ENCODE measurements at regions not wholly inside any gene's neighbourhood (a gene's known extent, or its start where the extent isn't known, plus 50 kb on each side); places are given as distances from the start of the nearest gene placed in this dataset.
"Not testable (repeated sequence)": the region's sequence is repeated elsewhere in the genome, so short reads cannot be mapped to it uniquely, and the experiment has no call there.

DNA sequence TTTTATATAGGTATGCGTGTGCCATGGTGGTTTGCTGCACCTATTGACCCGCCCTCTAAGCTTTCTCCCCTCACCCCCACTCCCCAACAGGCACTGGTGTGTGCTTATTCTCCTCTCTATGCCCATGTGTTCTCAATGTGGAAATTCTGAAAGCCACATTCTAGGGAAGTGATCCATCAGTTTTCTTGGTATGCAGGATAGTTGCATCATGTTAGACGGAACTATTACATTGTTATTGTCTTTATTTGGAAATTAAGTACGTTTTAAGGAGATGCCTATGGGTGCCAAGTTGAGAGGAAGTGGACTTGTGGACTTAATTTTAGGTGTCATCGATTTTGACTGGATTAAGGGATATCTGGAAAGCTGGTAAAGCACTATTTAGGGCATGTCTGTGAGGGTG, 204.6 kb downstream of the RBM46 start:
- H3K9me2 ChIP-seq (replicated peaks; ENCODE audit: low read depth, low read length), result no peaks in the 10 kb centered on the region
- H3K36me3 ChIP-seq (ENCODE audit: insufficient read depth, low read length), result no peaks in the 10 kb centered on the region
- H3F3A ChIP-seq (ENCODE audit: low read depth), result no peaks in the 10 kb centered on the region
- no peaks in the 10 kb centered on the region for H3K27me3 ChIP-seq (ENCODE audit: insufficient read depth, low read length, poor library complexity, severe bottlenecking)
- H3K4me2 ChIP-seq (ENCODE audit: low read depth, low read length, poor library complexity, severe bottlenecking), result no peak overlapping the region
- no peak for TF ChIP-seq EZH2phosphoT487 (IDR thresholded peaks at IDR 0.05; ENCODE audit: borderline replicate concordance)
- TF ChIP-seq, protein P1, sequence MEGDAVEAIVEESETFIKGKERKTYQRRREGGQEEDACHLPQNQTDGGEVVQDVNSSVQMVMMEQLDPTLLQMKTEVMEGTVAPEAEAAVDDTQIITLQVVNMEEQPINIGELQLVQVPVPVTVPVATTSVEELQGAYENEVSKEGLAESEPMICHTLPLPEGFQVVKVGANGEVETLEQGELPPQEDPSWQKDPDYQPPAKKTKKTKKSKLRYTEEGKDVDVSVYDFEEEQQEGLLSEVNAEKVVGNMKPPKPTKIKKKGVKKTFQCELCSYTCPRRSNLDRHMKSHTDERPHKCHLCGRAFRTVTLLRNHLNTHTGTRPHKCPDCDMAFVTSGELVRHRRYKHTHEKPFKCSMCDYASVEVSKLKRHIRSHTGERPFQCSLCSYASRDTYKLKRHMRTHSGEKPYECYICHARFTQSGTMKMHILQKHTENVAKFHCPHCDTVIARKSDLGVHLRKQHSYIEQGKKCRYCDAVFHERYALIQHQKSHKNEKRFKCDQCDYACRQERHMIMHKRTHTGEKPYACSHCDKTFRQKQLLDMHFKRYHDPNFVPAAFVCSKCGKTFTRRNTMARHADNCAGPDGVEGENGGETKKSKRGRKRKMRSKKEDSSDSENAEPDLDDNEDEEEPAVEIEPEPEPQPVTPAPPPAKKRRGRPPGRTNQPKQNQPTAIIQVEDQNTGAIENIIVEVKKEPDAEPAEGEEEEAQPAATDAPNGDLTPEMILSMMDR (conservative IDR thresholded peaks at IDR 0.05; ENCODE audit: low read length), result no peak
- no peaks in the 10 kb centered on the region for H4K20me1 ChIP-seq (ENCODE audit: insufficient read depth, low read length, poor library complexity, severe bottlenecking)
- no peaks in the 10 kb centered on the region for H3K79me2 ChIP-seq (ENCODE audit: insufficient read depth, low read length)
- H3K9ac ChIP-seq (ENCODE audit: low read depth, low read length, poor library complexity, severe bottlenecking), result no peak overlapping the region
- no peaks in the 10 kb centered on the region for H3K4me1 ChIP-seq (ENCODE audit: insufficient read depth, low read length, poor library complexity, severe bottlenecking)
- no peaks in the 10 kb centered on the region for H3K9me3 ChIP-seq (ENCODE audit: insufficient read depth, low read depth, low read length)
- H2AFZ ChIP-seq (ENCODE audit: low read length), result no peak overlapping the region
- H3K4me3 ChIP-seq (ENCODE audit: low read length, poor library complexity, severe bottlenecking), result no peak overlapping the region

DNA sequence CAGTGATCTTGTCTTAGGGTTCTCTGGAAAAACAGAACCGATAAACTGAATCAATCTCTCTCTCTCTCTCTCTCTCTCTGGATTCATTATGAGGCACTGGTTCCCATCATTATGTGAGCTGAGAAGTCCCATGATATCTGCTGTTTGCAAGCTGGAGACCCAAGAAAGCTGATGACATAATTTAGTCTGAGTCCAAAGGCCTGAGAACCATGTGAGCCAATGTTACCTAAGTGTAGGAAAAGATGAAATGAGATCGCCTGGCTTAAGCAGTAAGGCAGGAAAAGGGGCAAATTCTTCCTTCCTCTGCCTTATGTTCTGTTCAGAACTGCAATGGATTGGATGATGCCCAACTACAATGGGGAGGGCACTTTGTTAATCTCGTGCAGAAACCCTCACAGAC, 207.4 kb downstream of the RBM46 start:
- Histone ChIP-seq H3K27me3 (ENCODE audit: insufficient read depth, low read length, poor library complexity, severe bottlenecking) (no peaks in the 10 kb centered on the region), H3K9ac (ENCODE audit: low read depth, low read length, poor library complexity, severe bottlenecking) (no peak overlapping the region), H3F3A (ENCODE audit: low read depth) (no peaks in the 10 kb centered on the region), H3K9me3 (ENCODE audit: insufficient read depth, low read depth, low read length) (no peaks in the 10 kb centered on the region), H2AFZ (ENCODE audit: low read length) (no peak overlapping the region), H3K9me2 (replicated peaks; ENCODE audit: low read depth, low read length) (no peaks in the 10 kb centered on the region), H4K20me1 (ENCODE audit: insufficient read depth, low read length, poor library complexity, severe bottlenecking) (no peaks in the 10 kb centered on the region), H3K79me2 (ENCODE audit: insufficient read depth, low read length) (no peaks in the 10 kb centered on the region), H3K4me1 (ENCODE audit: insufficient read depth, low read length, poor library complexity, severe bottlenecking) (no peaks in the 10 kb centered on the region), H3K4me3 (ENCODE audit: low read length, poor library complexity, severe bottlenecking) (no peak overlapping the region), H3K4me2 (ENCODE audit: low read depth, low read length, poor library complexity, severe bottlenecking) (no peak overlapping the region), H3K36me3 (ENCODE audit: insufficient read depth, low read length) (no peaks in the 10 kb centered on the region)
- no peak for TF ChIP-seq EZH2phosphoT487 (IDR thresholded peaks at IDR 0.05; ENCODE audit: borderline replicate concordance)
- TF ChIP-seq, protein P1 (conservative IDR thresholded peaks at IDR 0.05; ENCODE audit: low read length), result no peak

DNA sequence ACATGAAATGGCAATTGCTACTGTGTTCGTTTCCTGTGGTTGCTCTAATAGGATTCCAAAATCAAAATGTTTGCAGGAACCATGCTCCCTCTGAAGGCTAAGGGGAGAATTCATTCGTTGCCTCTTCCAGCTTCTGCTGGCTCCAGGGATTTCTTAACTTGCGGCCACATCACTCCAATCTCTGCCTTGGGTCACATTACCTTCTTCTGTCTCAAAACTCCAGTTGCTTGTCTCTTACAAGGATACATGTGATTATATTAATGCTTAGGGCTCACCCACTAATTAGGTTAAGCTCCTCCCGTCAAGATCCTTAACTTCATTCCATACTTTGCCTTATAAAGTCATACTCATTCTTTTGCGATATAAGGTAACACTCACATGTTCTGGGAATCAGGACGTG, 208.4 kb downstream of the RBM46 start:
- Histone ChIP-seq H3F3A (ENCODE audit: low read depth) (no peaks in the 10 kb centered on the region), H3K9ac (ENCODE audit: low read depth, low read length, poor library complexity, severe bottlenecking) (no peak overlapping the region), H3K4me3 (ENCODE audit: low read length, poor library complexity, severe bottlenecking) (no peak overlapping the region), H3K9me3 (ENCODE audit: insufficient read depth, low read depth, low read length) (no peaks in the 10 kb centered on the region), H3K27me3 (ENCODE audit: insufficient read depth, low read length, poor library complexity, severe bottlenecking) (no peaks in the 10 kb centered on the region), H3K36me3 (ENCODE audit: insufficient read depth, low read length) (no peaks in the 10 kb centered on the region), H3K79me2 (ENCODE audit: insufficient read depth, low read length) (no peaks in the 10 kb centered on the region), H4K20me1 (ENCODE audit: insufficient read depth, low read length, poor library complexity, severe bottlenecking) (no peaks in the 10 kb centered on the region), H3K4me1 (ENCODE audit: insufficient read depth, low read length, poor library complexity, severe bottlenecking) (no peaks in the 10 kb centered on the region), H2AFZ (ENCODE audit: low read length) (no peak overlapping the region), H3K4me2 (ENCODE audit: low read depth, low read length, poor library complexity, severe bottlenecking) (no peak overlapping the region), H3K9me2 (replicated peaks; ENCODE audit: low read depth, low read length) (no peaks in the 10 kb centered on the region)
- TF ChIP-seq, protein P1 (conservative IDR thresholded peaks at IDR 0.05; ENCODE audit: low read length), result no peak
- no peak for TF ChIP-seq EZH2phosphoT487 (IDR thresholded peaks at IDR 0.05; ENCODE audit: borderline replicate concordance)

DNA sequence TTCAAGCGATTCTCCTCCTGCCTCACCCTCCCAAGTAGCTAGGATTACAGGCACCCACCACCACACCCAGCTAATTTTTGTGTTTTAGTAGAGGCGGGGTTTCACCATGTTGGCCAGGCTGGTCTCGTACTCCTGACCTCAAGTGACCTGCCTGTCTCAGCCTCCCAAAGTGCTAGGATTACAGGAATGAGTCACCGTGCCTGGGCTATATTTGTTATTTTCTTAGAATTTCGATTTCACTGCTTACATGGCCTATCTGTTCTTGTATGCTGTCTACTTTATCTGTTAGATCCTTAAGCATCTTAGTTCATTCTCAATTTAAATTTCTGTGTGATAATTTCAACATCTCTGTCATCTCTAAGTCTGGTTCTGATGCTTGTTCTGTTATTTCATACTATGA, 210.6 kb upstream of the NPY2R start:
- H4K20me1 ChIP-seq (ENCODE audit: insufficient read depth, low read length, poor library complexity, severe bottlenecking); H3K9me3 ChIP-seq (ENCODE audit: insufficient read depth, low read depth, low read length); H3K36me3 ChIP-seq (ENCODE audit: insufficient read depth, low read length); H3K9ac ChIP-seq (ENCODE audit: low read depth, low read length, poor library complexity, severe bottlenecking); H3K79me2 ChIP-seq (ENCODE audit: insufficient read depth, low read length); H2AFZ ChIP-seq (ENCODE audit: low read length); H3F3A ChIP-seq (ENCODE audit: low read depth); H3K4me2 ChIP-seq (ENCODE audit: low read depth, low read length, poor library complexity, severe bottlenecking); H3K27me3 ChIP-seq (ENCODE audit: insufficient read depth, low read length, poor library complexity, severe bottlenecking); H3K4me3 ChIP-seq (ENCODE audit: low read length, poor library complexity, severe bottlenecking); H3K4me1 ChIP-seq (ENCODE audit: insufficient read depth, low read length, poor library complexity, severe bottlenecking); H3K9me2 ChIP-seq (replicated peaks; ENCODE audit: low read depth, low read length): not testable (repeated sequence)

Data from Loucy (cell line).